Dermis microvascular lymphatic vessel endothelial cell (primary cell): ENCODE measurements at regions not wholly inside any gene's neighbourhood (a gene's known extent, or its start where the extent isn't known, plus 50 kb on each side); places are given as distances from the start of the nearest gene placed in this dataset.

Experiments
- DNase-seq, 2 donors: peaks; one replicate each; pipeline versions ENCODE4 v3.0.0 to v3.0.0-alpha.2; 2010; ENCODE audit warnings: low read depth in 2 of 2

DNA sequence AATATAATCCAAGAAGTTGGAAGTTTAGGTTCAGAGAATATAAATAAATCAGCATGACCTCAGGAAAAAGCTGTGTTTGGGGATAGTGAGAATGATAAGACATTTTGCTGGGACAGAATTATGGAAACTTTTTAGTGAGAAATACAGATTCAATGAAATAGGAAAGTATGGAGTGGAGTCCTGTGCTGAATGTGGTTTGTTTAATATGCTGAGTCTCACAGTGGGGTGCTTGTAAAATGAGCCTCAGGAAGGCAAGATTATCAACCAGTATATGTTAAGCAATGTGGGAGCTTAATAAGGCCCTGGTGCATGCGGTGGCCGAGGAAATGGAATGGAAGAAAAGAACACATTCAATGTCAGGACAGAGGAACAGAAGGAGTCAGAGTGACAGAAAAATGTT, 1554.7 kb upstream of the TENM3 start:
- DNase-seq, result no peak

DNA sequence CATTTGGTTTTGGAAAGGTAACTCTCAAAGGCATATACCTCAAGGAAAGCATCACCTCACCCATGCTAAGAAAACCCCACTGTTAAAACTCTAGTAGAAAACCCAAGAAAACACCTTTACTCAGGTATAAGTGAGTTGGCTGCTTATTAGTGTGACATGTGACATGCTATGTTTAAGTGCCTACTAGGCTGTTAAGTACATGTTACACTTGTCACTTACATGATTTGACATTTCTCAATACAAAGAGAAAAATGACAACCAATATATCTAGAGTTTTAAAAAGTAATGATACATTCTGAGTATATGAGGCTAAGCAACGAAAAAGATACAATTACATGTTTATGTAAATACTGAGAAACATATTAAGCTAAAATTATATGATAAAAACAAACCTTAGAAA, 1548.3 kb upstream of the TENM3 start:
- DNase-seq, result no peak

DNA sequence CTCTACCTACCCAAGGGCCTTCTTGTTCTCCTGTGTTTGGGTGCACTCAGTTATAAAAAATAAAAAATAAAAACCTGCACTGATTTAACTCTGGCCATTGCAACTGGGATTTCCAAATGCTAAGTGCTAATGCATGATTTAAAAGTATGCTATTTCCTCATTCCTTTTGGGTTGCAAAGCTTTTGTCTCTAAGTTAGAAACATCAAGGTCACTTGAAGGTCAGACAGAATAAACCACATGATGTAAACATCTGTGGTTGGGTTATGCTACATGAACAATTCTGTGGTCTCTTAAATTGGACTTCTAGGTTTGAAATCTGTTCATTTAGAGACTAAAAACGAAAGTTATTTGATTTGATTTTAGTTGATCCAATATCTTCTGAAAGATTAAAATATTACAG, 1547.4 kb upstream of the TENM3 start:
- no peak for DNase-seq

DNA sequence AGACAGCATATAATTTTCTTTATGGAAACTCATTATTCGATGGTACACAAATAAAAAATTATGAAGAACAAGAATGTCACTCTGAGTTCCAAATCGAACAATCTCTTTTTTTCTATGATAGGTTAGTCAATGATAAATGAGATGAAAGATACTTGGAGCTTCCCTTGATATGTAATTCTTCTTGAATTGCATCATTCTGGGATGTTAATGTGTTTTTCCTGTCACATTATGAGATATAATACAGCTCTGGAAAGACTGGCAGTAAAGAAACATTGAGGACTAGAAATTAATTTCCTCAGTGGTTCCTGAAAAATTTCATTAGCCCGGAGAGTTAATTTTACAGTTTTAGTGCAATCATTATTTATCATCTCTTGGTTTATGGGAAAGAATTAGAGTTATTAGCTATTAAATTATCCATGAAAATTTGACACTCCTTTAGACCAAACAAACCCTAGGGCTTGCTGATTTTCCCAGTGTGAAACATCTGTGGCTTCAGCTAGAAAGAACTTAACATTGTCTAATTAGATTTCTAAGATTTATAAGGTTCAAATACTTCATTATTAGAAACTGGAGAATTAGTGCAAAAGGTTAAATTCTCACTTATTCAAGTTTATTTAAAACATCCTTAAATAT, 1546.6 kb upstream of the TENM3 start:
- no peak for DNase-seq

DNA sequence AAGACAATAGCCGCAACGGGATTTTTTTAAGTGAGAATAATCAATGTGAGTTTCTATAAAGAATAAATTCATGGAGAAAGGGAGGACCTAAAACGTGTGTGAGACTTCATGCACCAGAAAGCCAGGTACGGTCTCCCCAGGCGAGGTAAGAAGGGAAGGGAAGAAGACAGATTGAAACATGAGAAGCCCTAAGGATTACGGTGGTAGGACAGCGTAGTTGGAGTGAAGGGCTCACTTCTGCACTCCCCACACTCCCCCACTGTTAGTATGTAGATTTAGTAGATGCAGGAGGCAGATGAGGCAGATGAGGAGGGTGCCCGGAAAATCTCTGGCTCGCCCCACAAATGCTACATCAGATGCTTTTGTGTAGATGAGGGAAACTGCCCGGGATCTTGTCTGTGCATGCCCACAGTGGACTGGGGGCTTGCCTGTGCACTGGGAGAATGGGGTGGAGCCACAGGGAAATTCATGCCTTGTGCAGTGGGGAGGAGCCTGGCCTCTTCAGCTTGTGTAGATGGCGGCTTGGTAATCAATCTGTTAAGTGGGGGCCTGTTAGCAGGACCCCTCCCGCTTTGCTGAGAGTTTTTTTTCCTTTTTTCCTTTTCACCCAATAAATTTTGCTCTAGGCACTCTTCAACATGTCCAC, 1544.5 kb upstream of the TENM3 start:
- no peak for DNase-seq

DNA sequence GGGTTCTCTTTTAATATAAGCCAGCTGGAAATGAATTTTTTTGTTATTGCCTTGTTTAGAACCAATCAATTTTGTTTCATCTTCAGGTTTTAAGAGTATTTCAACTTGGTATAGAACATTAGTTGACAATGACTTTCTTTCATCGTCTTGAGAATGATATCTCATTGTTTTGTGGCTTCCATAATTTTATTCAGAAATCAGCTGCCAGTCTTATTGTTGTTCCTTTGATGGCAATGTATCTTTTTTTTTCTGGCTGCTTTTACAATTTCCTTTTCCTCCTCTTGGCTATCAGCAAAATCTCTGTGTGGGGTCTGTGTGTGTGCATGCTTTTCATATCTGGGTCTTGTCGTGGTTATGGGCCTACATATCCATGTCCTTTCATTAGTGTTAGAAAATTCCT, 1536.4 kb upstream of the TENM3 start:
- no peak for DNase-seq

DNA sequence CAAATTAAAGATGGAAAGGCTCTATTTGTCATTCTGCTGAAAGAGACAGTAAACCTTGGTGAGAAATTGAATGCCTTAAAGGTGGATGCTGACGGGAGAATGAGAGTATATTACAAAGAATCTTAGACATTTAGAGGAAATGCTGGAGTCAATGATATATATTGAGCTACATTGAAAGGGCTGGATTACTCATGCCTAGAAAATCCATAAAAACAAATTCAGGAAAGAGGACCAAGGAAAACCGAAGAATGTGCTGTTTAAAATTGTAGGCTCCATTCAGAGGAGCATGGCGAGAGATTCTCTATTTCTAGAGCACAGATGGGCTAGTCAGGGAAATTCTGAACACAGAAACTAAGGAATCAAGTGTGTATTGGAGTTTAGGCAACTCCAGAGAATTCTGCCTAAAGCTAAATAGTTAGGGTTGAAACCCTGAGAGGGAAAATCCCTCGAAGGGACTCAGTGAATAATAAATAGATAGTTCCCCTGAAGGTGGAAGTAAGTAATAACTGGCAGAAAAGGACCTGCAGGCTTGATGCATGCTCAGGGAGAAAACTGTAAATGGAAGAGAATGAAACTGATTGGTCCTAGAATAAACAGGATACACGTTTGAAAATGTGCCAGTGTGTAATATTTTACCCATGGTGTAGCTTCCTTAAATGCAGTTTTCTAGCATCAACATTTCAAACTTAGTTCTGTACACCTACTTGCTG, 1532.4 kb upstream of the TENM3 start:
- DNase-seq, result no peak

DNA sequence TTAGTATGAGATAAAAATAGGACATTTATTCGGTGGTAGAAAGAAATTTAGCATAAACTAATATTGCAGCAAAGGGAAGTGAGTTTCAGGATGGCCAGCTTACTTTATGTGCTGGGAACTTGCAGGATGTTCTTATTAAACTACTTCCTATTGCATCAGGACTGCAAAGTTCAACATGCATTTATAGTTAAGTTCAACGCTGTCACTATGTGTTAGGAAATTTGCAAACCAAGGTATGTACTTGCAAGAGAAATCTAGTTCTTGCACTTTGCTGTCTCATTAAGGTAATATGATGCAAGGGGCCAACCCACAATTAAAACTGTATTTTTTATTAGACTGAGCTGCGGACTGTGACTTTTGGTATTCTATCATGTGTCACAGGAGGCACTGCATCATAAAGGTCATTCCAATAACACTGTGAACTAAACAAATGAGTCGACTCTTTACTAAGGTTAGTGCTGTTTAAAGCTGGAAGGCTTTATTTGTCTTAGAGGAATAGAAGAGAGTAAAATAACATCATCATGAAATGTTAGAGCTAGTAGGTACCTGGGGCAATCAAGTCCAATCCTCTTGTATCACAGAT, 1525.7 kb upstream of the TENM3 start:
- DNase-seq, result no peak

DNA sequence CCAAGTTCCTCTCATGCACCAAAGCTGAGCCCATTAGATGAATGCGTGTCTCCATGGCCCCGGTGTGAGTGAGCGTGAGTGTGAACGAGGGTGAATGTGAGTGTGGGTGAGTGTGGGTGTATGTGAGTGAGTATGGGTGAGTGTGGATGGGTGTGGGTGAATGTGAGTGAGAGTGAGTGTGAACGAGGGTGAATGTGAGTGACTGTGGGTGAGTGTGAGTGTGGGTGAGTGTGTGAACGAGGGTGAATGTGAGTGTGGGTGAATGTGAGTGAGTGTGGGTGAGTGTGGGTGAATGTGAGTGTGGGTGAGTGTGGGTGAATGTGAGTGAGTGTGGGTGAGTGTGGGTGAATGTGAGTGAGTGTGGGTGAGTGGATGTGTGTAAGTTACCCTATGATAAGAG, 1521.8 kb upstream of the TENM3 start:
- no peak for DNase-seq

DNA sequence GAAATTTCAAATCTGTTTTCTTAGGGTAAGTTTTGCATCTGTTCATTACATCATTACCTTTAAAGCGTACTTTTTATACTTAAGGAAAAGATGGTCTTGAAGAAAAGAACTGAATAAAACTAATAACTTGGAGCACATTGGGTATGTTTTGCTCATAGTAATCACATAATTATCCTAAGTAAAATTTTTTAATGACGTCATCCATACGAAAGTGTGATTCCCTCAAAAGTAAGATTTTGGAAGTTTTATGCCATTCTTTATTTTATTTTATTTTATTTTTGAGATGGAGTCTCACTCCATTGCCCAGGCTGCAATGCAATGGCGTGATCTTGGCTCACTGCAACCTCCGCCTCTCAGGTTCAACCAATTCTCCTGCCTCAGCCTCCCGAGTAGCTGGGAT, 1516.6 kb upstream of the TENM3 start:
- DNase-seq, result no peak

DNA sequence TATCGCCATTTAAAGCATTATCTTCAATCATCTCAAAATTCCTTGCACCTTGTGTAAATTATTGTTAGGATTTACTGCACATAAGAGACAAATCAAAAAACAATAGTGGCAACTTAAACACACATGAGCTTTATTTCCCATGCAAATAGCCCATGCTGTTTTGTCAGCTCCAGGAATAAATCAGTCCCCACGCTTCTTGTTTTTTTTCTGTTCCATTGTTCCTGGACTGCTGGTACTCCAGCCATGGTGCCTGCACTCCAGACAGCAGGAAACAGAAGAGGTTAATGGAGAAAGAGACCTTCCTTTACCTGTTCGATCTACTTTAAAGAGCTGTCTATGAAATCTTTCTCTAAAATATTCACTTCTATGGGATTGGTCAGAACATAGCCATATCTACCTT, 1515.7 kb upstream of the TENM3 start:
- no peak for DNase-seq

DNA sequence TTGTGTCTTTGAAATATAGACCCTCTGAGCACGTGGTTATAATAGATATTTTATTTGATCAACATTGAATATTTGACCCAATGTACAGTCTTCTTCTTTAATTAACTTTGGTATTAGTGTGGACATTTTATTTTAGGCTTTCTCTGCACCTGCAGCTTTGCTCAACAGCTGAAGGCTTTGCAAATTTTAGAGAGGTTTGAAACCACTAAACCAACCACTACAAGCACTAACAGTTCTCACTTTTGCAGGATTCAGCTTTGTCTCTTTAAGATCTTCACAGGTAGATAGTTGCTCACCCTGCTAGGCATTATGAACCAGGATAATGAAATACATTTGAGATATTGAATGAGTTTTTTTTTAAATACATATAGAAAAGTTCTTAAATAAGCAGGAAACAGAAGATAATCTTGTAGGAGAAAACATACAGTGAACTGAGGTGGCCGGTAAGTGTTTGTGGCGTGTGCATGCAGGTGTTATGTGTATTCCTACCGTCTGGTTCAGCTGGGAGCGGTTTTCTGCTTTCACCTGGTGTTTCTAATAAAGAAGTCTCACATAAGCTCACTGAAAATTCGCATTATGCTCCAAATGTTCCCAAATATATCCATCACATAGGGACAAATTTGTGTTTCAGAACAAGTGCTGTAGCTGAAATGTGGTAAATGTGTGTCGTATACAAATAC, 1508.3 kb upstream of the TENM3 start:
- no peak for DNase-seq

DNA sequence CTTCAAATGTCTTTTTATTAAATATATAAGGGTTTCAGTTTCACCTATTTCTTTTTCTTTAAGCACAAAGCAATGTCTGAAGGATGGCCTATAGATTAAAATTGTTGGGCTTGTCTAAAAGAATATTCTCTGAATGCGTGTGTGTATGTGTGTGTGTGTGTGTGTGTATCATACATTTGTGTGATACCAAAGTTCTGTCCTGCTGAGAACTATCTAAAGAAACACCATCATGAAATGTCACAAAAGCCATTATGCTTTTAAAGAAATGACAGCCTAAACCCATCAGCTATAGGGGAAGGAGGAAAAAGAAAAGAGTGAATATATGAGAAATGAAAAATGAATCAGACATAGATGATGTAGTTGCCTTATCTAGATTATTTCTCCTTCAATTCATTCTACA, 1501.5 kb upstream of the TENM3 start:
- no peak for DNase-seq

DNA sequence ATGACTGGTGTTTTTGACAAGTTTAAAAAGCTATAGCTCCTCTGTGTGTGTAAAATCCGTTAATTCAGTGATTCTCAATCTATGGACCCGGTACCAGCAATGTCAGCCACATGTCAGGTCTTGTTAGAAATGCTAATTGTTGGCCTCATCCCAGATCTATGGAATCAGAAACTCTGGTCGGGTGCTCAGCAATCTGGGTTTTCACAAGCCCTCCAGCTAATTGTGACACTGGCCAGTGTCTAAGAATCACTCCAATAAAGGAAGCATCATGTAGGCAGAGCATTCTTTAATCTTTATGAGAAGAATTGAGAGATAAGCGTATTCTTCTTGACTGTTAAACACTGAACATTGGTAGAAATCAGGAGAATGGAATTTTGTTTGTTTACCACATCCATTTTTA, 1498.2 kb upstream of the TENM3 start:
- no peak for DNase-seq

DNA sequence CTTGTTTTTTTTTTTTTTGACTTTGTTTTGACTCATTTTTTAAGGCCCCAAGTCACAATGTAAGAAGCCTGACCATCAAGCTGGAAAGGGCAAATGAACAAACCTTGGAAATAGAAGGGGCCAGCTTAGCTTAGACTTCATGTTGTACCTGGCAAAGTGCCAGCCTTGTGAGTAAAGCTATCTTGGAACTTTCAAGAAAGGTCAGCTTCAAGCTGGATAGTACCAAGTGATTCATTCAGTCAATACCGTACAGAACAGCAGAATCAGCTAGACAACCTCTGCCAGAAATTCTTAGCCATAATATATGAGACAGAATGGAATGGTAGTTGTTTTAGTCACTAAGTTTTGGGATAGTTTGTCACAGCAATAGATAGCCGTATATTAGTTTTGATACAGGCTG, 1492.2 kb upstream of the TENM3 start:
- no peak for DNase-seq

DNA sequence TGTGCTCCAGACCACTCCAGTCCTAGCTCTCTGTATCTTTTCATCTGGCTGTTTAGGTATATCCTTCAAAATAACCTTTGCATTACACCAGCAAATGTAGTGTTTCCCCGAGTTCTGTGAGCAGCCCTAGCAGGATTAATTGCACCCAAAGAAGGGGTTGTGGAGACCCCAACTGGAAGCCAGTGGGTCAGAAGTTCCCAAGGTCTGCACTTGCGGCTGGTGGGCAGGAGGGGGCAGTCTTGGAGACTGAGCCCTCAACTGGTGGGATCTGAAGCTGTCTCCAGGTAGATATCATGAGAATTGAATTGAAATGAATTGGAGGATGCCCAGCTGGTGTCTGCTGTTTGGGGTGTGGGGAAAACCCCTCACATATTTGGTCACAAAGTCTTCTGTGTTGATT, 1485.3 kb upstream of the TENM3 start:
- no peak for DNase-seq

DNA sequence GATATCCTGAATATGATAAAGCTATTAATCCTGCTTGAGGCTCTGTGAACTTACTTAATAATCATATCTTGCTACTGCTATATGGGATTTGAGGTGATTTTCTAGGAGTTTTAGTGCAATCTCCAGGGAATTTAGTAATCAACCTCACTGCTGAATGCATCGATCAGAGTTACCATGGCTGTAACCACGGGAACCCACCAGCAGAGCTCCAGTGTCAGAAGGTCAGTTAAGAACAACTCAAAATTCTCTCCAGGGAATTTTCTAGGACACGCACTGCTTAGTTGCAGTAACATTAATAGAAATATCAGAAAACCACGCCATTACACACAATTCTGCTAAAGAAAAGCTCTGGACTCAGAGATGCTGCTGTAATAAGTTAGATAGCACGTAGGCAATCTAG, 1477.2 kb upstream of the TENM3 start:
- no peak for DNase-seq

DNA sequence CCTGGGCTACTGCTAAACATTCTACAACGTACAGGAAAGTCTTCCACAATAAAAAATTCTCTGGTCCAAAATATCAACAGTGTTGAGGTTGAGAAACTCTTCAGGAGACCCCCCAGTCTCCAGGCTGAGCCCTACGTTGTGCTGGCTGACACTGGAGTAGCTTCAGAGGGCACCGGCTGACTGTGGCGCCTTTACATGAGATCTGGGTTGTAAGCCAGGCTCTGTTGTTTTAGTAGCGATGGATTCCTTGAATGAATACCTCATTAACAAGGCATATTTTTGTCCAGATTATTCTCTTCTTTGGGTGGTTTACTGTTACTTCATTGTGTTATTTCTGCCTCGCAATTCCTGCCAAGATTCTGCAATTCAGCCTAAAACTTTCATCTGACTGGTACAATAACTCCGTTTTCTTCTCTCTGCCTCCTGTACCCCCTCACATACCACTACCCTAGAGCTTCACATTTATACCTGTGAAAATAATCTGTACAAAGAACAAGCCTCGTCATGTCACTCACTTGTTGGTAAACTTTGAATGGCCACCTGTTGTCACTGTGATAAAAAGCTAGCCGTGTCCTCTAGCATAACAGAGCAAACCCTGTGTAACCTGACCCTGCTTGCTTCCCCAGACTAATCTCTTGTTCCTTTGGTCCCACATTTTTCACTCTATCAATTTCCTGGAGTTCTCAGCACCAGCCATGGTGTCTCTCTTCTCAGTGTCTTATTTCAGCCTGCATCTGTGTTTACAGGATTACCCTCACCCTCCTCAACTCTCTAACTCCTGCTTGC, 1476.1 kb upstream of the TENM3 start:
- DNase-seq, result no peak

DNA sequence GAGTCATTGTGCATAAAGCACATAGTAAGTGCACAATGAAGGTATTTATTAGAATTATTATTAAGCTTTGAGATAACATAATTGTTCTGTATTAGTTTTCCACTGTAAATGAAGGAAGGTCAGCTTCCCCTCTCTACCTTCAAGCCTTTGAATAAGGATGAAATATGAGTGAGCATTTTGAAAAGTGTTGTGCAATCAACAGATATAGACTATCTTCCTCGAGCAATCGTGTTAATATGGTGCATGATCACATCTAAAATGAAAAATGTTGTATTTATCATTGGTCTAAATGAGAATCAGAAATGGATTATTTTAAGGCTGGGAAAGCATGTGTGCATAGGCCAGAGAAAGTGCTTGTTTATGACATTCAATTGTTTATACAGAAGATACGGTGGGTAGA, 1474.6 kb upstream of the TENM3 start:
- no peak for DNase-seq

DNA sequence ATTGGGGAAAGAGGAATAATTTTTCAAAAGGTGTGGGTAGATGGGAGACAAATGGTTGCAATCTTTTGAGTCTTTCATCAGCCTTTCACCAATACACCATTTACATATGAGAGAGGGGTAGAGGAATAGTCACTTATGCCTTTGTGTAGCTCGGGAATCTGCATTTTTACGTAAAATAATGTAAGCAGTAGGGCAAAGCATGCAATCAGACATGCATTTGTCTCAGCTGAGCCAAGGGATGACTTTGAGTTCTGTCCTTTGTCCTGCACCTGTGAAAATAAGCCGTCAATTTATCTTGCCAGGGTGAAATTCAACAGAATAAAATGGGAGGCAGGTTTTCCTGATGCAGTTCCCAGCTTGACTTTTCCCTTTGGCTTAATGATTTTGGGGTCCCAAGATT, 1473.4 kb upstream of the TENM3 start:
- no peak for DNase-seq

DNA sequence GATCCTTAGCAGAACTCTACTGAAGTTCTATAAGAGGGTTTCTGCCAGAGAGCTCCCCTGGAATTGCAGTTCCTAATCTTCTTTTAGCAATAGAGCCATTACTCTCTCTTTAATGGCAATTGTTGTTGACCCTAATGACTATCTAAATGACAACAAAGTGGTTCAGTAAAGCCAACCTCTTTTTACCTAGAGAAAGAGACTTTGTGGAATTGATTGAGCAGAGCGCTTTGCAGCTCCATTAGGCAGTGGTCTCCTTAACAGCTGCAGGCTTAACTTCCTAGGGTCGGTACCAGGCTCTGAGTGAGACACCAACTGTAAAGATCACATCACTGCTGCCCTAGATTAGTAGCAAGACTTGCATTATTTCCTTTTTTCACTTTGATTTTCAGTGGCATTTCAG, 1472.9 kb upstream of the TENM3 start:
- DNase-seq, result no peak

DNA sequence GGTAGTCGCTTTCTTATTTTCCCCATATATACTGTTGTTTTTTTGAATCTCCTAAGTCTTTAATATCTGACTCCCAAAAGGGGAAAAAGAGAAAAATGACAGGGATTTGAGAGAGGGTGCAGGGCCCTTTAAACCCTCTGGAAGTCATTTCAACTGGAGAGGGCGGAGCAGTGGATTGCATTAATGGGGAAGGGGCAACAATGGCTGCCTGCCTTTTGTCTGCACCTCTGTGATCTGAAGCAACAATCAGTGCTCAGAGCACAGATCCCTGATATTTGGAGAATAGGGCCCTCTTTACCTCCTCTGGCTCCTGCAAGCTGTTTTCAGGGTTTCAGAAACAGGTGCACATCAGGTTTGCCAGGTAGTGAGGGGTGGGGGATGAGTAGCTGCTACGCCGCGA, 1458.3 kb upstream of the TENM3 start:
- no peak for DNase-seq
